HEK293 (cell line): ENCODE measurements at regions not wholly inside any gene's neighbourhood (a gene's known extent, or its start where the extent isn't known, plus 50 kb on each side); places are given as distances from the start of the nearest gene placed in this dataset.

Source experiments
- HOXA7 ChIP-seq: sonication (generic); formaldehyde crosslinking; IDR thresholded peaks from 2 replicates; pipeline ENCODE4 v1.8.1; 2022; ENCODE audit warnings: missing genetic modification reagents, borderline replicate concordance
- YY1 ChIP-seq: fragments of 450-650 bp; formaldehyde crosslinking; IDR thresholded peaks from 2 replicates; pipeline ENCODE4 v1.5.1; 2018; ENCODE audit warnings: missing biosample characterization, missing genetic modification characterization
- ZBTB7A ChIP-seq: fragments of 450-650 bp; formaldehyde crosslinking; IDR thresholded peaks from 2 replicates; pipeline ENCODE4 v1.5.1; 2016; ENCODE audit warnings: low read depth, missing biosample characterization, missing genetic modification characterization
- ZNF10 ChIP-seq: fragments of 450-650 bp; formaldehyde crosslinking; IDR thresholded peaks from 2 replicates; pipeline ENCODE4 v1.5.1; 2017; ENCODE audit warnings: missing biosample characterization, missing genetic modification characterization
- ZNF174 ChIP-seq: fragments of 450-650 bp; formaldehyde crosslinking; IDR thresholded peaks from 2 replicates; pipeline ENCODE4 v1.5.0; 2017; ENCODE audit warnings: missing biosample characterization, mild to moderate bottlenecking, missing genetic modification characterization
- ZNF202 ChIP-seq: fragments of 450-650 bp; formaldehyde crosslinking; IDR thresholded peaks from 2 replicates; pipeline ENCODE4 v1.5.1; 2016; ENCODE audit warnings: missing biosample characterization, missing genetic modification characterization, borderline replicate concordance
- ZNF76 ChIP-seq: fragments of 450-650 bp; formaldehyde crosslinking; IDR thresholded peaks from 2 replicates; pipeline ENCODE4; 2016; ENCODE audit warnings: low read depth, missing biosample characterization, missing genetic modification characterization, borderline replicate concordance
- ZNF777 ChIP-seq: fragments of 450-650 bp; formaldehyde crosslinking; IDR thresholded peaks from 2 replicates; pipeline ENCODE4 v1.5.1; 2017; ENCODE audit warnings: missing biosample characterization, missing genetic modification characterization, borderline replicate concordance
- TF ChIP-seq, protein P1 (sequence below): fragments of 450-650 bp; formaldehyde crosslinking; IDR thresholded peaks from 2 replicates; pipeline ENCODE4; 2016; ENCODE audit warnings: missing biosample characterization, missing genetic modification characterization
- TF ChIP-seq, protein P2 (sequence below): fragments of 450-650 bp; formaldehyde crosslinking; IDR thresholded peaks from 2 replicates; pipeline ENCODE4 v1.5.1; 2016; ENCODE audit warnings: missing biosample characterization, missing genetic modification characterization
- TF ChIP-seq, protein P3 (sequence below): fragments of 450-650 bp; formaldehyde crosslinking; IDR thresholded peaks from 2 replicates; pipeline ENCODE4 v1.5.1; 2016; ENCODE audit warnings: missing biosample characterization, missing genetic modification characterization
- TF ChIP-seq, protein P4 (sequence below): fragments of 450-650 bp; formaldehyde crosslinking; IDR thresholded peaks from 2 replicates; pipeline ENCODE4 v1.5.1; 2017; ENCODE audit warnings: missing biosample characterization, missing genetic modification characterization

DNA sequence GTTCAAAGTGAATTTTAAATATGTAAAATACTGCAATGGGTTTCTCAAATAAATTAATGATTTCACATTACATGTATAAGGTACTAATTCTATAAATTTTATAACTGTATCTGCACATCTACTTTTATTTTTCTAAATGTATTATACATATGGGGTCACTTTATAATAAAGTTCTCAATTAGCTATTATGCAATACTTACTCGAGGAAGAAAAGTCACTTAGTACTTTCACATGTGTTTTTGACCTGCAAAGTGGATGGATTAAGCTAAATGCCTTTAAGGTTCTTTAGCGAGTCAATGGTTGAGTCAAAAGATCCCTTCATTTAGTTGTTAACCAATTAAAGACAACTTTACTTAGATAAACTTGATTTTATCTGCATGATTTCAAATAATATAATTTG is 437.8 kb downstream of the ANKRD7 start:
- TF ChIP-seq ZNF10: no peak
- TF ChIP-seq, protein P1, sequence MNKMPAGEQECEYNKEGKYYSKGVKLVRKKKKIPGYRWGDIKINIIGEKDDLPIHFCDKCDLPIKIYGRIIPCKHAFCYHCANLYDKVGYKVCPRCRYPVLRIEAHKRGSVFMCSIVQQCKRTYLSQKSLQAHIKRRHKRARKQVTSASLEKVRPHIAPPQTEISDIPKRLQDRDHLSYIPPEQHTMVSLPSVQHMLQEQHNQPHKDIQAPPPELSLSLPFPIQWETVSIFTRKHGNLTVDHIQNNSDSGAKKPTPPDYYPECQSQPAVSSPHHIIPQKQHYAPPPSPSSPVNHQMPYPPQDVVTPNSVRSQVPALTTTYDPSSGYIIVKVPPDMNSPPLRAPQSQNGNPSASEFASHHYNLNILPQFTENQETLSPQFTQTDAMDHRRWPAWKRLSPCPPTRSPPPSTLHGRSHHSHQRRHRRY (tag by site-specific recombination): no peak
- TF ChIP-seq ZNF76 (tag by site-specific recombination): no peak
- TF ChIP-seq, protein P2, sequence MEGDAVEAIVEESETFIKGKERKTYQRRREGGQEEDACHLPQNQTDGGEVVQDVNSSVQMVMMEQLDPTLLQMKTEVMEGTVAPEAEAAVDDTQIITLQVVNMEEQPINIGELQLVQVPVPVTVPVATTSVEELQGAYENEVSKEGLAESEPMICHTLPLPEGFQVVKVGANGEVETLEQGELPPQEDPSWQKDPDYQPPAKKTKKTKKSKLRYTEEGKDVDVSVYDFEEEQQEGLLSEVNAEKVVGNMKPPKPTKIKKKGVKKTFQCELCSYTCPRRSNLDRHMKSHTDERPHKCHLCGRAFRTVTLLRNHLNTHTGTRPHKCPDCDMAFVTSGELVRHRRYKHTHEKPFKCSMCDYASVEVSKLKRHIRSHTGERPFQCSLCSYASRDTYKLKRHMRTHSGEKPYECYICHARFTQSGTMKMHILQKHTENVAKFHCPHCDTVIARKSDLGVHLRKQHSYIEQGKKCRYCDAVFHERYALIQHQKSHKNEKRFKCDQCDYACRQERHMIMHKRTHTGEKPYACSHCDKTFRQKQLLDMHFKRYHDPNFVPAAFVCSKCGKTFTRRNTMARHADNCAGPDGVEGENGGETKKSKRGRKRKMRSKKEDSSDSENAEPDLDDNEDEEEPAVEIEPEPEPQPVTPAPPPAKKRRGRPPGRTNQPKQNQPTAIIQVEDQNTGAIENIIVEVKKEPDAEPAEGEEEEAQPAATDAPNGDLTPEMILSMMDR (tag by site-specific recombination): no peak
- TF ChIP-seq ZNF777 (tag by site-specific recombination): no peak
- no peak for TF ChIP-seq ZNF174
- TF ChIP-seq HOXA7 (CRISPR knock-in tag): no peak
- TF ChIP-seq, protein P3, sequence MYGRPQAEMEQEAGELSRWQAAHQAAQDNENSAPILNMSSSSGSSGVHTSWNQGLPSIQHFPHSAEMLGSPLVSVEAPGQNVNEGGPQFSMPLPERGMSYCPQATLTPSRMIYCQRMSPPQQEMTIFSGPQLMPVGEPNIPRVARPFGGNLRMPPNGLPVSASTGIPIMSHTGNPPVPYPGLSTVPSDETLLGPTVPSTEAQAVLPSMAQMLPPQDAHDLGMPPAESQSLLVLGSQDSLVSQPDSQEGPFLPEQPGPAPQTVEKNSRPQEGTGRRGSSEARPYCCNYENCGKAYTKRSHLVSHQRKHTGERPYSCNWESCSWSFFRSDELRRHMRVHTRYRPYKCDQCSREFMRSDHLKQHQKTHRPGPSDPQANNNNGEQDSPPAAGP (tag by site-specific recombination): no peak
- no peak for TF ChIP-seq ZBTB7A (tag by site-specific recombination)
- TF ChIP-seq YY1: no peak
- TF ChIP-seq, protein P4, sequence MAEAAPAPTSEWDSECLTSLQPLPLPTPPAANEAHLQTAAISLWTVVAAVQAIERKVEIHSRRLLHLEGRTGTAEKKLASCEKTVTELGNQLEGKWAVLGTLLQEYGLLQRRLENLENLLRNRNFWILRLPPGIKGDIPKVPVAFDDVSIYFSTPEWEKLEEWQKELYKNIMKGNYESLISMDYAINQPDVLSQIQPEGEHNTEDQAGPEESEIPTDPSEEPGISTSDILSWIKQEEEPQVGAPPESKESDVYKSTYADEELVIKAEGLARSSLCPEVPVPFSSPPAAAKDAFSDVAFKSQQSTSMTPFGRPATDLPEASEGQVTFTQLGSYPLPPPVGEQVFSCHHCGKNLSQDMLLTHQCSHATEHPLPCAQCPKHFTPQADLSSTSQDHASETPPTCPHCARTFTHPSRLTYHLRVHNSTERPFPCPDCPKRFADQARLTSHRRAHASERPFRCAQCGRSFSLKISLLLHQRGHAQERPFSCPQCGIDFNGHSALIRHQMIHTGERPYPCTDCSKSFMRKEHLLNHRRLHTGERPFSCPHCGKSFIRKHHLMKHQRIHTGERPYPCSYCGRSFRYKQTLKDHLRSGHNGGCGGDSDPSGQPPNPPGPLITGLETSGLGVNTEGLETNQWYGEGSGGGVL: no peak
- TF ChIP-seq ZNF202 (tag by site-specific recombination): no peak
